GM19324 (cell line): ENCODE measurements at regions not wholly inside any gene's neighbourhood (a gene's known extent, or its start where the extent isn't known, plus 50 kb on each side); places are given as distances from the start of the nearest gene placed in this dataset.

Experiments
- ATAC-seq: cut with Tn5 transposase; IDR thresholded peaks from one replicate; pipeline ENCODE4 v1.9.1; 2021; ENCODE audit warnings: mild to moderate bottlenecking, moderate library complexity; ENCODE audit not compliant: unreplicated experiment, low FRiP score

- no peak for ATAC-seq
Measured at GRCh38 chr12:124184456-124184855, 110.4 kb upstream of the RFLNA start.

GRCh38 chr12:124185971-124186686 lies 108.8 kb upstream of the RFLNA start:
- ATAC-seq, result no peak

GRCh38 chr12:124188084-124188483 lies 106.8 kb upstream of the RFLNA start:
- ATAC-seq, result no peak

GRCh38 chr12:124188561-124189405 lies 106.1 kb upstream of the RFLNA start:
- no peak for ATAC-seq

- no peak for ATAC-seq
Measured at GRCh38 chr12:124190312-124191023, 104.4 kb upstream of the RFLNA start.

GRCh38 chr12:124191024-124191359 lies 103.9 kb upstream of the RFLNA start:
- no peak for ATAC-seq

- no peak for ATAC-seq
Measured at GRCh38 chr12:124191966-124192365, 102.9 kb upstream of the RFLNA start.

GRCh38 chr12:124194264-124194892 lies 100.5 kb upstream of the RFLNA start:
- no peak for ATAC-seq

- ATAC-seq, result no peak
Measured at GRCh38 chr12:124194893-124195566, 99.9 kb upstream of the RFLNA start.

GRCh38 chr12:124195567-124195942 lies 99.3 kb upstream of the RFLNA start:
- ATAC-seq, result no peak

- ATAC-seq, result no peak
Measured at GRCh38 chr12:124196236-124196635, 98.7 kb upstream of the RFLNA start.

- ATAC-seq, result no peak
Measured at GRCh38 chr12:124201248-124201647, 93.6 kb upstream of the RFLNA start.

GRCh38 chr12:124203176-124203575 lies 91.7 kb upstream of the RFLNA start:
- ATAC-seq, result no peak

GRCh38 chr12:124205405-124205804 lies 89.5 kb upstream of the RFLNA start:
- ATAC-seq, result no peak

- no peak for ATAC-seq
Measured at GRCh38 chr12:124207049-124207448, 87.8 kb upstream of the RFLNA start.

- ATAC-seq, result no peak
Measured at GRCh38 chr12:124207617-124208016, 87.3 kb upstream of the RFLNA start.

- no peak for ATAC-seq
Measured at GRCh38 chr12:124208489-124208888, 86.4 kb upstream of the RFLNA start.

- no peak for ATAC-seq
Measured at GRCh38 chr12:124210991-124211577, 83.8 kb upstream of the RFLNA start.

GRCh38 chr12:124211753-124212152 lies 83.1 kb upstream of the RFLNA start:
- ATAC-seq, result no peak
